Adipocyte (in vitro differentiated cells): ENCODE measurements at regions not wholly inside any gene's neighbourhood (a gene's known extent, or its start where the extent isn't known, plus 50 kb on each side); places are given as distances from the start of the nearest gene placed in this dataset.
"Not testable (repeated sequence)": the region's sequence is repeated elsewhere in the genome, so short reads cannot be mapped to it uniquely, and the experiment has no call there.

Experiments used
- DNase-seq: peaks from one replicate; pipeline ENCODE4 v3.0.0-alpha.2; 2015; ENCODE audit warnings: low read depth
- H3K27me3 ChIP-seq: replicated peaks from 2 replicates; pipeline ENCODE4 v1.7.0; 2013; ENCODE audit warnings: mild to moderate bottlenecking, low read length, moderate library complexity; ENCODE audit not compliant: control insufficient read depth, insufficient read depth
- H3K36me3 ChIP-seq: 2 replicates; pipeline ENCODE4 v1.7.0; 2013; ENCODE audit warnings: low read length, mild to moderate bottlenecking, moderate library complexity; ENCODE audit not compliant: control insufficient read depth, insufficient read depth, severe bottlenecking
- H3K4me1 ChIP-seq: 2 replicates; pipeline ENCODE4 v1.7.0; 2013; ENCODE audit warnings: mild to moderate bottlenecking, low read length, moderate library complexity; ENCODE audit not compliant: control insufficient read depth, insufficient read depth
- H3K4me3 ChIP-seq: 2 replicates; pipeline ENCODE4 v1.7.0; 2013; ENCODE audit warnings: mild to moderate bottlenecking, low read length, moderate library complexity
- H3K9ac ChIP-seq: 2 replicates; pipeline ENCODE4 v1.7.0; 2013; ENCODE audit warnings: mild to moderate bottlenecking, low read length, moderate library complexity
- H3K9me3 ChIP-seq: 2 replicates; pipeline ENCODE4 v1.7.0; 2013; ENCODE audit warnings: mild to moderate bottlenecking, low read length, moderate library complexity; ENCODE audit not compliant: control insufficient read depth

DNA sequence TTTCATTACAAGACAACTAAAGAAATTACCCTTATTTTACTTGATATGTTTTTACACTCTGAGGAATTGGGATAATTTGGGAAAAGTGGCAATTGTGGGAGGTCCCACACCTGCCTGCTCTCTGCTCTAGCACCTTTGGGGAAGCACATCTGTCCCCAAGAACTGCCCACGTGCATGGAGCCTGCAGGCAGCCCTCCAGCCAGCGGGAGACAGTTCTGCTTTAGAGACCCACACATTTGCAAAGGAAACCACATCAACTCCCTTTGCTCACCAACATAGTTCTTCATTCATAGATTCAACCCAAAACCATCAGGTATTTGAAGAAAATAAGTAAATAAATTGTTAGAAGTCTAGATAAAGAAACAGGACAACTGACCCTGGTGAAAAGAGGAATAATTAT lies 239.9 kb upstream of the ID2 start:
- Histone ChIP-seq H3K4me3 (no peak overlapping the region), H3K4me1 (peaks cover 7% of the 10 kb centered on the region), H3K27me3 (no peaks in the 10 kb centered on the region), H3K9ac (no peak overlapping the region), H3K9me3 (no peaks in the 10 kb centered on the region), H3K36me3 (no peaks in the 10 kb centered on the region)
- DNase-seq, result no peak

DNA sequence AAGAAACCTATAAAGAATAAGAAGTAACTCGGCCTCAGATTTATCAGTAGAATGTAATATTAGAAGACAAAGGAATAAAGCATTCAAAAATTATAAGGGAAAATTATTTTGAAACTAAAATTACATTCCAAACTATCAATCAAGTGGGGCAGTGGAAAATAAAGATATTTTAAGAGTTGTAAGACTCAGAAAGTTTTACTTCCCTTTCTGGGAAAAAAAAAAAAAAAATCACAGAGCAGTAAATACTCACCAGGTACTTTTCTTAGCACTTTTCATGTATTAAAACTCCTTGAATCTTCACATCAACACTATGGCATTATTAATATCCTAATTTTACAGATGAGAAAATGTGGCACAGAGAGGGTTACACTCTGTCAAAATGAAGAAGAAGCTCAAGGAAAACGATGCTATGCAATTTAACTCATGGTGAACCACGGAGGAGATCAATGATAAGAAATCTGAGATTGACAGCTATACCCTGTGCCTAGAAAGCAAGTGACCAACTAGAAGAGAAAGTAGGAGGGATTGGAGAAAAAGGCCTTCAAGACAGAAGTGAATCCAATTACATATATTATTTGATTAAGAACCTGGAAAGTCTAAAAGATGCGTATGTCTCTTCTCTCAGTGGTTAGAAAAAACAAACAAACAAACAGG lies 238.9 kb upstream of the ID2 start:
- DNase-seq, result no peak
- Histone ChIP-seq H3K9ac (no peak overlapping the region), H3K4me3 (no peak overlapping the region), H3K4me1 (peaks cover 17% of the 10 kb centered on the region), H3K27me3 (no peaks in the 10 kb centered on the region), H3K36me3 (no peaks in the 10 kb centered on the region), H3K9me3 (no peaks in the 10 kb centered on the region)

DNA sequence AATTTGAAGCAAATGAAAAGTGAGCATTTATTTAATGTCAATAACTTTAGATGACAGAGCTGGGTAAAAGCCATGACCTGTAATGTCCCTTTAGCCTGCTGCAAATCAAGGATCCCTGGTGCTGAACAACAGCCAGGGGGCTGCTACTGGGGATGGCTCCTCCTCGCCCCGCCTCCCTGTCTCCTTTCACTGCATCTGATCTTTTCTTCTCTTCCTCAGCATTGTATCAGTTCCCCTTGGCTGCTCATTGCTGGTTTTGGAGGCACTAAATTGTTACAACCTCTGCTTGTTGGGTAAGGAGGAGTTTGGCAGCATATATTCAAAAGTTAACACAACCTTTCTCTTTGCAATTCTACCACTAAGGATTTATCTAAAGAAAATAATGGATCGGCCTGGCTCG lies 236.3 kb upstream of the ID2 start:
- H3K9me3 ChIP-seq, result no peaks in the 10 kb centered on the region
- H3K4me1 ChIP-seq, result peaks cover 19% of the 10 kb centered on the region
- H3K27me3 ChIP-seq, result no peaks in the 10 kb centered on the region
- no peaks in the 10 kb centered on the region for H3K36me3 ChIP-seq
- no peak for DNase-seq
- no peak overlapping the region for H3K4me3 ChIP-seq
- no peak overlapping the region for H3K9ac ChIP-seq

DNA sequence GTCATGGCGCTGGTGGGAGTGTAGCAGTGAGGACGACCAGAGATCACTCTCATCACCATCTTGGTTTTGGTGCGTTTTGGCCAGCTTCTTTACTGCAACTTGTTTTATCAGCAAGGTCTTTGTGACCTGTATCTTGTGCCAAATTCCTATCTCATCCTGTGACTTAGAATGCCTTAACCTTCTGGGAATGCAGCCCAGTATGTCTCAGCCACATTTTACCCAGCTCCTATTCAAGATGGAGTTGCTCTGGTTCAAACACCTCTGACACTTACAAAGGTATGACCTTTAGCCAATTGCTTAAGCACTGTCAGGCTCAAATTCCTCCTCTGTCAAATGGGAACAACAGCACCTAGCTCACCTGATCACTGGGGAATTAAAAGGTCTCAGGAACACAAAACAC lies 235.1 kb upstream of the ID2 start:
- not testable (repeated sequence) for H3K36me3 ChIP-seq, H3K9me3 ChIP-seq, H3K4me3 ChIP-seq, H3K9ac ChIP-seq, DNase-seq, H3K27me3 ChIP-seq
- H3K4me1 ChIP-seq, result peaks cover 19% of the 10 kb centered on the region

DNA sequence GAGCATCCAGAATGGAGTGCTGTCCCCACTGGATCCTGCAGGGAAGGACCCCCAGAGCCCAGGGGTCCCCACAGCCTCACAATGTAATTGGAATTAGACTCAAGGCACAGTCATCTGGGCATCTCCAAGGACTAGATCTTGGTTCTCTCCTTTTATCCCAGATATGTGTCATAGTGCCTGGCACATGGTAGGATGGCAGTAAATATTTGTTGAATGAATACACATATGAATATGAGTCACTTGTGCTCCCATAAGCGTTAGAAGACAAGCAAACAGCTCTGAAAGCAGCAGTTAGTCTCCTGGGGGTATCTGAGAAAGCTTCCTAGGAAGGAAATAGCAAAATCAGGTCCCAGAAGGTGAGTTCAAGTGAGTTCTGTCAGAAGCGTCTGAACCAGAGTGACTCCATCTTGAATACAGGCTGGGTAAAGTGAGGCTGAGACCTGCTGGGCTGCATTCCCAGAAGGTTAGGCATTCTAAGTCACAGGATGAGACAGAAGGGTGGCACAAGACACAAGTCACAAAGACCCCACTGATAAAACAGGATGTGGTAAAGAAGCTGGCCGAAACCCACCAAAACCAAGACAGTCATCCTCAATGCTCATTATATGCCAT lies 234.1 kb upstream of the ID2 start:
- Histone ChIP-seq H3K27me3 (no peaks in the 10 kb centered on the region), H3K36me3 (no peaks in the 10 kb centered on the region), H3K4me3 (no peak overlapping the region), H3K9me3 (no peaks in the 10 kb centered on the region), H3K4me1 (peaks cover 19% of the 10 kb centered on the region), H3K9ac (no peak overlapping the region)
- DNase-seq, result peak; percentile 43

DNA sequence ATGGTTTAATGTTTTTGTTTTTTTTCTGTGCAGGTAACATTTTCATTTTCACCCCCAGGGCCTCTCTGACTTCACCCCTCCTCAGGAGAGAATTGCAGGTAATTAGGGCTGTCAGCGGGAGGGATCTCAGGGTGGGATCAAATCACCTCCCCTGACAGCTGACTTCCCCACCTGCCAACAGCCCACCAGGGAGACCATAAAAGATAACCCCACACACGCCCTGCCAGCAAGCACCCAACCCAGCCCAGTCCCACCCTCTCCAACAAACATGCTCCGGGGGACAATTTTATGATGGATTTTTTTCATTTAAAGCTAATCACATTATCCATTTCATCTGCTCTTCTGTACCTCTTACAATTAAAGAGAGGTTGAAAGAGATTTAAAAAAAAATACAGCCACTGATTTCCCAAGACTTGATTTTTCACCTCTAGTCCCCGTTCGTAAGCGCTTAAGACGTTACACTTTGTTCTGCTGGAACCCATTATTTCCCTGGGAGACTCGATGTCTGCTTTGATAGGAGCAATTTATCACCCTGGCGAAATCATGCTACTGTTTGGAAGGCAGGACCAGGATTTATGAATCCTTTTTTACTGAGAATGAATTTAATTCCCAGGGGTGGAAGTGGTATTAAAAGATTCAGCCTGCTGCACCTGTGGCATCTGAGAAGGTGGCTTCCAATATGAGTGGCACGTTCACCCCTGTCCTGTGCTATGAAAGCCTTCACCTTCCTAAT lies 232.9 kb upstream of the ID2 start:
- Histone ChIP-seq H3K4me3 (no peak overlapping the region), H3K4me1 (peaks cover 19% of the 10 kb centered on the region), H3K9ac (no peak overlapping the region), H3K27me3 (no peaks in the 10 kb centered on the region), H3K36me3 (no peaks in the 10 kb centered on the region), H3K9me3 (no peaks in the 10 kb centered on the region)
- no peak for DNase-seq

DNA sequence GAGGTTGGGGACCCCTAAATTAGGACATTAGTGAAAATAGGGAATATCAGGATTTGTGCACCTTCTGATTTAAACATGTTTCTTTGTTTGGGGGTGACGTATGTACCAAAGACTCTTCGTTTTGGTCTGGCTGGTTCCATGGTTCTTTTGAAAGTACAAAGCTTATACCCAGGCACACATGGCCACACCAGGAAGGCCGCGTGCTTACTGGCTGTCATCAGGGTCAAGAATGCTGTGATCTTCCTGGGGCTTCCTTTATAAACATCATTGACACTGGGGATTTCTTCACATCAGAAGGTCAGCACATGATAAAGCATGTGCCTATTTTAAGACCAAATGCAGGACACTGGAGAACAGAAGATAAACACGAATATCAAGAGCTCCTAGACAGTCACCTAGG lies 230.6 kb upstream of the ID2 start:
- no peak for DNase-seq
- Histone ChIP-seq H3K4me1 (peaks cover 20% of the 10 kb centered on the region), H3K27me3 (no peaks in the 10 kb centered on the region), H3K9ac (no peak overlapping the region), H3K9me3 (no peaks in the 10 kb centered on the region), H3K36me3 (no peaks in the 10 kb centered on the region), H3K4me3 (no peak overlapping the region)

DNA sequence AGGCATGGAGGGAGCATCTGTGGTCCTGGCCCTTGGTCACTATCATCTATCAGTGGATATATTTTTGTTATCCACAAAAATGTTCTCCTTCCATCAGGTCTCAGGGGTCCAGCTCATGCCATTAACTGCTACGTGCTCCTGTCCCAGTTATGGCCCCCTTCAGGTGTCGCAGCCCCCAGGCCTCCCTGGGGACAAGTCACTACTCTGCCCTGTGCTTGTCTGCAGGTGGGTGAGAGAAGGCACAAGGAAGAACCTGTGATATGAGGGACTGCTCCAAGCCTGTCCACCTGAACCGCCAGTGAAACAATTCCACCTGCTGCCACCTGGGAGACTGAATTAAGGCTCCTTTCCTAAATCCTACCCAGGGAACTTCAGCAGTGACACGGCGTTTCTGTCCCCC lies 229.6 kb upstream of the ID2 start:
- Histone ChIP-seq H3K9me3 (no peaks in the 10 kb centered on the region), H3K9ac (no peak overlapping the region), H3K36me3 (no peaks in the 10 kb centered on the region), H3K27me3 (no peaks in the 10 kb centered on the region), H3K4me3 (no peak overlapping the region), H3K4me1 (peaks cover 16% of the 10 kb centered on the region)
- no peak for DNase-seq

DNA sequence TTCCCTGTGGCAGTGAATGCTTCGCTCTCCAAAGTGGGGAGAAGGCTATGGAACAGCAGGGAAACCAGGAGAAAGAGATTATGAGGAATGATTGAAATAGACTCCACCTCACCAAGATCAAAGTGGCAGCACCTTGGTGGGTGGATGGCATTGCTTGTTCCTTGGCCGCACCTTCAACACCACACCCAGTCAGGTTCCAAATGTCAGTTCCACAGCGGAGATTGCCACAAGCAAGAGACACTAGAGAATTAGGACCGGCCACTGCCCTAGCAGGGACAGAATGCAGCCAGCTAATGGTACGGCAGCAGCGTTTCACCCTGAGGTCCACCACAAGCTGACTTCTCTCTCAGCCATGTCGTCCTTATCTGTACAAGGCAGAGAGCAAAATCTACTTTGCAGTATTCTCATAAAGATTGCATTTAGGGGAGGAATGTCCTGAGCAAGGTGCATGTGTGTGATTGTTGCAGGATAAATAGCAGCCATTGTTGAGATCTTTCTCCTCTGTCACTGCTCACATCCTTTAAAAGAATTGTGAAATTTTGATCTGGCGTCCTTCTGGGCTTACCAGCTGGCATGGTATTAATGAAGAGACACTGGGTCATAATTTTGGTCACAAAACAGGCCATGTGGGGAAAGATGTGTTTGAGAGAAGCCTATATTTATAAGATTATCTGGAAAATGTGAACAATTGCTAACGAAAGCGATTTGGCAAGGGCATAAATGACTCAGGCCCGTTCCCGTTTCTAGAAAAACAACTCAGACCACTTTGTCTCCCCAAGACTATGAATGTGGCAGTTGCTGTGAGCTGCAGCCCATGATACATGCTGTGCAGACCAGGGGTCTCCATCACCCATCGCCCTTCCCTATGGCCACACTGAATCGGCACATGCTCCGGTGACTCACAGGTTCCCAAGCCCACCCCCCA lies 228.6 kb upstream of the ID2 start:
- no peaks in the 10 kb centered on the region for H3K9me3 ChIP-seq
- H3K4me3 ChIP-seq, result no peak overlapping the region
- no peak overlapping the region for H3K9ac ChIP-seq
- H3K36me3 ChIP-seq, result no peaks in the 10 kb centered on the region
- DNase-seq, result no peak
- H3K4me1 ChIP-seq, result peaks cover 7% of the 10 kb centered on the region
- no peaks in the 10 kb centered on the region for H3K27me3 ChIP-seq

DNA sequence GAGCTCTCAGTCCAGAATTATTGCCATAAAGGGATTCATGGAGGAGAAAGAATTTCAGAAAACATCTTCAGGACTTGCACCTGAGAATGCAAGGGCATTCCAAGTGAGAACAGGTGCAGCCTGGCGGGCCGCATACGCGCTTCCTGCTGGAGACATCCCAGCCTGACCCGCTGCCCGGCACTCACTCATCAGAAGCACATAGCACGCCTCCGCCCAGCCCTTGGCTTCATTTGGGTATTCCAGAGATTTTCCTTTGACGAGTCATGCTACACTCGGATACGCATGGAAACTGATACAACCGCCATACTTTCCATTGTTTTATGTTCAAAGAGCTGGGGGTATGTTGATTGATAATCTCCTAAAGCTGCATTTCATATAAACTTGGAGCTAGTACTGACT lies 228.0 kb upstream of the ID2 start:
- Histone ChIP-seq H3K9ac (no peak overlapping the region), H3K4me3 (no peak overlapping the region), H3K27me3 (no peaks in the 10 kb centered on the region), H3K4me1 (peaks cover 7% of the 10 kb centered on the region), H3K36me3 (no peaks in the 10 kb centered on the region), H3K9me3 (no peaks in the 10 kb centered on the region)
- DNase-seq, result no peak

DNA sequence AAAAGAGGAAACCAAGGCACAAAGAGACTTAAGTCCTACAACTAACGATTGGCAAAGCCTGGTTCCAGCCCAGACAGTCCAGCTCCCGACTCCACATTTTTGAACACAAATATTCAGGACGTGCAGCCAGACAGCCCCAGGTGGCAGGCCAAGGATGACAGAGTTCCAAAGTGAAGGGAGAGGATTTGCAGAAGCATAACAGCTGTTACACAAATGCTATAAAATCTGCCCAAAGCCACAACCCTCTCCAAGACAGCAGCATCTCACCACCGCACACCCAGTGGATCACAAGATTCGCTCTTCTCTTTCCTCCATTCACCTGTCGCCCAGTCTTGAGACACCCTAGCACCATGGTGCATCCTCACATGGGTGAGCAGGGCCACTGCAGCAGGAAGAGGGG lies 227.1 kb upstream of the ID2 start:
- DNase-seq, result no peak
- H3K36me3 ChIP-seq, result no peaks in the 10 kb centered on the region
- no peaks in the 10 kb centered on the region for H3K9me3 ChIP-seq
- peaks cover 7% of the 10 kb centered on the region for H3K4me1 ChIP-seq
- H3K4me3 ChIP-seq, result no peak overlapping the region
- no peak overlapping the region for H3K9ac ChIP-seq
- no peaks in the 10 kb centered on the region for H3K27me3 ChIP-seq
